Medulla oblongata (tissue), 1 donor: ENCODE measurements at regions not wholly inside any gene's neighbourhood (a gene's known extent, or its start where the extent isn't known, plus 50 kb on each side); places are given as distances from the start of the nearest gene placed in this dataset.
A peak's percentile ranks its signal among the peaks of the same experiment; 100 is the strongest.

Experiments
- DNase-seq: peaks from one replicate; pipeline ENCODE4 v3.0.0-alpha.2; 2015; ENCODE audit errors: extremely low spot score

DNA sequence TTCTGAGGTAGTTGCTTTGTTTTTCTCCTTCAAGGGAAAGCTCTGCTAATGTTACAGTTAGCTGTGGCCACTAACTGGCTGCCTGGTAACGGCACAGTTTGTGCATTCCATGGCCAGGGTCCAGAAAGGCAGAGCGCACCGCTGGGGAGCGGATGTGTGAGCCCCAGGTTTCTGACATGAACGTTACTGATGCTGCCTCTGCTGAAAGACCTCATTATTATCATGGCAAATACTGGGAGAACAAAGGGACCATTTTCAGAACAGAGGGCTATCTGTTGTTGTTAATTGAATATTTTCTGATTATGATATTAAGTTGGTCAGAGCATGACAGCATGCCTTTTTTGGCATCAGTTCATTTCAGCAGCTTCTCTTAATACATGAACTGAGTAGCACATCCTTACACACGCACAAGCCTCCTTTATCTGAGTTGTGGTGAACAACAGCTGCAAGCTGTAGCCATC lies 134.1 kb downstream of the NUDT12 start:
- peak; percentile 61 for DNase-seq

DNA sequence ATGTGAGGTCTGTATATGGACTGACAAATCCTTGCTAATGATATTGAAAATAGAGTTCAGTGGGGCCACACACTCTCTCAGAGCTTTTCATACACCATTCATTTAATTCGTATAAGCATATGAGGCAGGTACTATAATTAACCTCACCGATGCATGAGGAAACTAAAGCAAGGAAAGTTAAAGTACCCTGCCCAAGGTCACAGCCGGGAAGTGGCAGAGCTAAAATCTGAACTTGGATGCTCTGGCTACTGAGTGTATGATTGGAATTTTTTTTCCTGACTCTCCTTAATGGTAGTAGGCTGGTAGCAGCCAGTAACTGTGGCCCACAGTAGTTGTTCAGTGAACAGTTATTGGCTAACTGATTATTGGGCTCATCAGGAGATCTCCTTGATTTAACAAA lies 135.3 kb downstream of the NUDT12 start:
- DNase-seq, result no peak

DNA sequence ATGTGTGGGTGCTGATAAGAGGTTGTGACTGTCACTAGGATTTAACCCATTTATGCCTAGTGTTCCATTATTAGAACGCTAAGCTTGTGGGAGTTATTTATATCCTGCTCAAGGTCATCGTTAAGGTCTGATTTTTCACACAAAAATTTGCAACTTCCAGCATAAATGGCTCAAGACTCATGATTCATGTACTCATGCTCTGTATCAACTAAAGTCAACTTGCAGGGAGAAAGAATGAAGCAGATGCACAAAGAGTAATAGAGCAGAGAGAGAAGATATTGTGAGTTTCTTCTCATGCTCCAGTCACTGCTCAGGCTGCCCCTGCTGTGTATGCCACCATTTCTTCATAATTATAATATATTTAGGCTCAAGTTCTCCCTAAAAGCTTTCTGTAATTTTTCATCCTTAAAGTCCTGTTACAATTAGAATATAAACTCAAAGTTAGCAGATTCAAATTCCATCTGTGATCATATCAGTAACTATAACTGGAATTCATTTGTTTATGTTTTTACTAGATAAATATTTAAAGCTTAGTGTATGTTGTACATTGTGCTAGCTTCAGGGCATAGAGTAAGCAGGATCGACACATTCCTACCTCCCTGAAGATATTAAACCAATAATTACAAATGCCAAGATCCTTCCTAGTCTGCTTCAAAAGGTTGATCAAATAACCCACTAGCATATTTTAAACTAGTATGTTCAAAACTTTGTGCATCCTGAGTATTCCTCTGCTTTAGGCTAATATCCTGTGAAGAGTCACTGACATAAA lies 136.7 kb downstream of the NUDT12 start:
- DNase-seq, result no peak

DNA sequence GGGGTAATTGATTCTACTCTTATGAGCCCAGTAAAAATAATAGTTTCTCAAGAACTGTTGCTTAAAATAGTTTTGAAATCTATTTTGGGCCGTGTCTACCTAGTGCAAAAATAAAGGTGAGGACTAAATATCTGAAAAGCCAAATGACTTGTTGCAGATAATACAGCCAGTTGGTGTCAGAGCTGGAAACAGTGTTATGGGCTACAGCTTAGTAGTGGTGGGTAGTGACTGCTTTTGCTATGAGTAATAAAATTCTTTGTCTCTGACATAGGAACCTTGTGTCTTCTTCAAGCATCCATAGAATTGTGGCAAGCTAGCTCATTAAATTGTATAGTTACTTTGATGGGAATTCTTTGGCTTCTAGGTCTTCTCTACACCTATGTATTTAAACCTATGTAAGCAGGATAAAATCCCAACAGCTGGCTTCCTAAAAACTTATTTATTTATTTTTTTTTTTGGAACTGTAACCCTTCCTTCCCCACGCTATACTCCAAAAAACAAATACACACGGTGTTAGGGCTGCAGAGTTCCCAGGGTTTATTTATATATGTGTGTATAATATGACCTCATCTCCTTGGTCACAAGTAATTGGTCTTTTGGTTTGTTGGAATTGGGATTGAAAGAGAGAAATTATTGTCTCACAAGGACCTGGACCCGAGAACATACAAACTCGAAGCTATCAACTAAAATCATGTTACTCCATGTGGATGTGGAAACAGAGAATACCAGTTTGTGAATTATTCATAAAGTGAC lies 138.0 kb downstream of the NUDT12 start:
- no peak for DNase-seq

DNA sequence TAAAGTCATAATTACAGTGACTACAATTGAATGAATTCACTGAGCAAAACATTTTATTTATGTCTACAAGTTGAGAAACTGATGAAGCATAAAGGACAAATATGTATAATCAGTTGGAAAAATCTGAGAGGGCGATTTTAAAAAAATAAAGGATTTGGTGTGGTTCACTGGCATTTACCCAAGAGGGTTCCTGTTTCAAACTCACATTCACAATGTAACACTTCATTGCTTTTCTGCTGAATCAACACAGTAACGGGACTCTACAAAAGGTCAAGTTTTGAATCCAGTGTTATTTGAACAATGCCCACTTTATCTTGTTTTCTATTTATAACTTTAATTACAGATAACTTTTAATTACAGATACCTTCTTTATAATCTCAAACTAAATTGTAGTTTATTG lies 138.6 kb downstream of the NUDT12 start:
- DNase-seq, result peak; percentile 30

DNA sequence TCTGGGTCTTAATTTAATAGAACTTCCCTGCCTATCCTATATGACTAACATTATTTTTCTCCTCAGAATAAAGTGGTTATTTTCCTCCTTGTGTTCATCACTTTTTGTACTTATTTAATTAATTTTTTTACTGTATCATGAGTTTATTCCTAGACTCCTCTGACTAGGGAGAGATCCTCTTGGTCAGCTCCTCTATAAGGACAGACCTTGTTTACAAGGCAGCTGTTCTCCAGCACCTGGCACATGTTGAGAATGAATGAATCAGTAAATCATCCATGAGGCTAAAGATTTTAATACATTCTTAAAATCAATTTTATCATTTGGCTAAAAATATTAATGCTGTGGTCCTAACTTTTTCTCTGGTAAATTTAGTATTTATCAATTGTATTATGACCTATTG lies 139.8 kb downstream of the NUDT12 start:
- DNase-seq, result no peak

DNA sequence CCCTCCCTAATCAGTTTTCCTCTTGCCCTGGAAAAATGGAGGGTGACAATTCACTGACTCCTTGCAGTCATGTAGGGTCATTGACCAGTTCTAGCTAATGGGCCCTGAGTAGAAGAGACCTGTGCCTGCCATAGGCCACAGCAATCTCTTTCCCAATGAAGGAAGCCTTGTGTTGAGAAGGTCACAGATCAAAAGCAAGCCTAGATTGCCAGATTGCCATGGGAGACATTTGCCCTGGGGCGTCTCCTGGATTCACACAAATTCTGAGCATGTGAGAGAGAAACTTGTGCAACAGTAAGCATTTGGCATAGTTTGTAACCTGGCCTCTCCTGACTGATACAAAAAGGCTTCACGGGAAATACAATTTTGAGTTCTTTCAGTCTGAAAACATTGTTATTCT lies 148.0 kb downstream of the NUDT12 start:
- DNase-seq, result peak; percentile 11

DNA sequence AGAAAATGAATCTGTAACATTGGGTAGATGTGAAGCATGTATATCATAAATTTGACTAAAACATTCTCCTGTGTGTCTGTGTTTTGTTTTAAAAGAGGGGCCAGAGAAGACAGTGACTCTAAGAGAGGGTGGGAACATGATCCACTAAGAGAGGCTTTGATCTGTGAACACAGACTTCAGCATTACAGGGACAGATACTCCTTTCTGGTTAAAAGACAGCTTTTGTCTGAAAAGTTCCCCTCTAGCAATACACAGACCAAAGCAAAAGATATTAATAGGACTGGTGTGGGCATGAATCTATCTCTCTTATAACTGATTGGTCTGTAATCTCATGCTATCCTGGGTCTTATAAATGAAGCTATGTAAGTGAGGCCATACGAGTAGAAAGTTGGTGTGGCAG lies 150.9 kb downstream of the NUDT12 start:
- DNase-seq, result no peak

DNA sequence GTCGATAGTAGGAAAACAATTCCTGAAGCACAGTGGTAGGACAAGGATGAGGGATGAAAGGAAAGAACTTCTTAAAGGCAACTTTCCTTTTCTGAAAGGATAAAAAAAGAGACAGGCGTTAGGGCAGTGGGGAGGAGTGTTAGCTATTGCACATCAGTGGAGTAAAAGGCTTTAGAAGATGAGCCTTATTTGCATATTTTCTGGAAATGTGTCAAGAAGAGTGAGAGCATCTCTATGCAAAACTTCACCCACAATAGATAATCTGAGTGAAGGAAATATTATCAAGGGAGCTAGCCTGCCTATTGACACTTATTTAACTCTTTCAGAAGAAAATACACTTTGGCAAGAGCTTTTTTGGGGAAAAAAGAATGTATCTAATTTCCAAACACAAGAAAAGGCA lies 151.6 kb downstream of the MACIR start:
- DNase-seq, result no peak

DNA sequence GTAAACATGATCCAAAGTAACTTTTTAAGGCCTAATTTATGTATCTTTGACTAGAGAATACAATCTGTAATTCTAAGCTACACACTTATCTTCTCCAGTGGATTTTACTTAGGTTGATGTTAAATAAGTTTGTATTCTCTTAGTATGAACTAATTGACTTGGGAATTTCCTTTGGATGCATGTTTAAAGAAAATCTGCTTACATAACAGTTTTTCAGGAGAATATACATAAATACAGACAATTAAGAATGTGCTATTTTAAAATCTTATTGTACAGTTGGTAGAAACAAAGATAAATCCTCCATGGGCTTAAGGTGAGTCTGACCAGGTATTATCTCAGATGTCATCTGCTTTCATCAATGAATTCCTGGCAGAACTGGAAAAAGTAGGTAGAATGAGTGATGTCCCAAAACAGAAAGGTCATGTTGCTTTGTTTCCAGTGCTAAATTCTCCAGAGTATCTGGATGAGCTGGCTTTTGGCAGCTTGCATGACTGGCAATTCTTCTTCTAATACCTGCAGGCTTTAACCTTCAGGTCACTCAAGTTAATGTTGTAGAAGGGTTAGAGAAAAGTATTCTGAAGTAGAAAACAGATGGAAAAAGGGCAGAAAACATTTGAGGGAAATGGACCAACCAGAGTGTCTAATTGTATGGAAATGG lies 150.6 kb downstream of the MACIR start:
- no peak for DNase-seq

DNA sequence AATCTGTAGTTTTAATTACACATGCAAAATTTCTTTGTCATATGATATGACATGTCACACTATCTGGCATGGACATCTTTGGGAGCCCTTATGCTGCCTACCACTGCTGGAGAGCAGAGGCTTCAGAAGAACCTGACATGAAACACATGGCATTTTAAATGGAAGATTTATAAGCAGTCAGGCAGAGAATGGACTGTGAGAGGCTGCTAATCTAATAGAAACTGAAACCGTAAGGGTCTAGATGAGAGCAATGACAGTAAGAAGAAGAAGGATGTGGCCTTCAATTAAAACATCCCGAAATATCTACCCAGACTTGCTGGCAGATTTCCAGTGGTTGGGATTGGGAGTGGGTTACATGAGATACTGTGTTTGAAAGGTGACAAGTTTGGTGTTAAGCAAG lies 149.8 kb downstream of the MACIR start:
- no peak for DNase-seq

DNA sequence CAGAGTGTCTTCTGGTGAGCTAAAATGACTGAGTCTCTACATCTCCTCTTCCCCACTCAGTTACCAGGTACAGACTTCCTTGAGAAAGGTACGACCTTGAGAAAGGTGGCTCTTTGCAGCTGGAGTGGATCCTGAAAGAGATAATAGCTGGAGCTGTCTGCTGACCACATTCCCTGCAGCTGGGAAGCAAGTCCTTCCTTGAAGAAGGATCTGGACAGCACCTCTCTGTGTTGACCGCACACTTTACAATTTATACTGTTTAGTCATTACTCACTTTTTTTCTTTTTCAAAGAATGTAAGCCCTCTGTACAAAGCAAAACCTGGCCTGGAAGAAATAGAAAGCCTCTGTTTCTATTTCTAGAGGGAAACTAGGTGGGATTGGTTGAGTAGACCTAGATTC lies 148.8 kb downstream of the MACIR start:
- DNase-seq, result no peak

DNA sequence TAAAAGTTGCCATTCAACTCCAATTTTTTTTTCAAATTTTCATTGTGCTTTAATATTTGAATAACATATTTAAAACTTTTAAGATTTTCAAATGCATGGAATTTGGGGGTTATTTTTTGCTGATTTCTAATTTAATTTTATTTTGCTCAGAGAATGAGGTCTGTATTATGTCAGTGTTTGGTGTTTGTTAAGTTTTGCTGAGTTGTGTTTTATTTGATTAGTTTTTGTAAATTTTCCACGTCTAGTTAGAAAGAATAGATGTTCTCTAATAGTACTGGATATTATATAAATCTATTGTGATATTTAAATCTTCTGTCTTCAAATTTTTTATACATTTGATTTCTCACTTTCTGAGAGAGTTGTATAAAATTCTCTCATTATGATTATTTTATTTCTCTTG lies 145.9 kb downstream of the MACIR start:
- DNase-seq, result no peak

DNA sequence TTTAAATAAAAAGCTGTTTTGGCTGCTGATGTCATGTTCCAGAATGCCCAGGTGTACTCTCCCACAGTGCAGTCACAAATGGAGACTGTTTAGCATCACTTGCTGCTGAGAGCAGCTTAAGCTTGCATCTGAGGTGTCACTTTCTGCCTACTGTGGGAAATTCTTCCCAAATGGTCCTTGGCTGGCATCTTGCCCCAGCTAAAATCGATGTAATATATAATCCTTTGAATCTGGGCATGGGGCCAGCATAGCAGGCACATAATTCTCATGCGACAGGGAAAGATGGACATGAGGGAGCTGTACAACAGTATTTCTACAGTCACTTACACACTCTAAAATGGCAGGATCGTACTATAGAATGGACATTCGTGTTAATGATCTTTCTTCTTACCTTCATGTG lies 144.3 kb downstream of the MACIR start:
- DNase-seq, result no peak

DNA sequence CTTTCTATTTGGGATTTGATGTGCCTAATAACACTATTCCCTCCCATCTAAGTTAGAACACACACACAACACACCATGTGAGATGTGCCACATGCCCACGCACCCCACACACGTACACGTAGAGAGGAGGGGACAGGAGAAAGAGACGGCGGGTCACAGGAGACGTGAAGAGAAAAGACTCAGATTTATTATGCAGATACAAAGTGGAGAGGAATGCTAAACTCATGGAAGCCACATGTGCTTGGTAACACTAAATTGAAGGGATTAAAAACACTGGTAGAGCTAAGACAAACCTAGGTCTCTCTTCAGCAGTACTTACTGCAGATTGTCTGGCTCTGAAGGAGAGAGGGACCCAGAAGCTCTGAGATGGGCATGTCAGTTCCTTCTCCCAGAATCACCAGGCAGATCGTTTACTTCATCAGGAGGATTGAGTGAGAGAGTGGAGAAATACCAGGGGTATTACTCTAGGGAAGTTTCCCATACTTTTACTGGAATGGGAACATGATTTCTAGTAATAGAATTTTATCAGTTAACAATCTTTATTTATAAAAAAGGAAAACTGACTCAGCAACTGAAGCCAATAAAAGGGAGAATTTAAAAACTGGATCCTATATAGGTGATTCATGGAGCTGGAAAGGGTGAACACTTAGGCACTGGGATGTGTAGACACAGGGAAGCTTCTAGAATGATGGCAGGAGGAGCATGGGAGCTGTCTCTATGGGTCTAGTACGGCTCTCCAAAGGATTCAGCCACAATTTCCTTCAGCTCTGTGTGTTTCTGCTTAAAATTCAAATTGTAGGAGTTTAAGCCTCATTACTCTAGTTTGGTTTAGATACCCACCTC lies 139.4 kb downstream of the MACIR start:
- DNase-seq, result no peak

DNA sequence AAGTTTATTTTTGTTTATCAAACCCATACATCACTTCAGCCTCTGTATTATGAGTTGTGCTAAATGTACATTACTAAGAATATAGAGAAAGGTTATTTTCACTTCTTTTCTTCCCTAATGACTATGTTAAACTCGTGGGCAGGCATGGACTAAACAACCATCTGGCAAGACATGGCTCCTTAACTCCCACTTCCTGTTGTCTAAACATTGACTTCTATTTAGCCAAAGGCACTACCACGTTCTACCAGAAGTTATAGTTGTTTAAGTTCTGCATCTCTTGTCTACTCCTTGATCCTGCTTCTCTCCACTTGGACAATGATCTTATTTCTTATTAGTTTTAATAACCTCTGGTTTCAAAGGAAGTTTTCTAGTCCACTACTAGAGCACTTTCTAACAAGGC lies 136.1 kb downstream of the MACIR start:
- DNase-seq, result no peak

DNA sequence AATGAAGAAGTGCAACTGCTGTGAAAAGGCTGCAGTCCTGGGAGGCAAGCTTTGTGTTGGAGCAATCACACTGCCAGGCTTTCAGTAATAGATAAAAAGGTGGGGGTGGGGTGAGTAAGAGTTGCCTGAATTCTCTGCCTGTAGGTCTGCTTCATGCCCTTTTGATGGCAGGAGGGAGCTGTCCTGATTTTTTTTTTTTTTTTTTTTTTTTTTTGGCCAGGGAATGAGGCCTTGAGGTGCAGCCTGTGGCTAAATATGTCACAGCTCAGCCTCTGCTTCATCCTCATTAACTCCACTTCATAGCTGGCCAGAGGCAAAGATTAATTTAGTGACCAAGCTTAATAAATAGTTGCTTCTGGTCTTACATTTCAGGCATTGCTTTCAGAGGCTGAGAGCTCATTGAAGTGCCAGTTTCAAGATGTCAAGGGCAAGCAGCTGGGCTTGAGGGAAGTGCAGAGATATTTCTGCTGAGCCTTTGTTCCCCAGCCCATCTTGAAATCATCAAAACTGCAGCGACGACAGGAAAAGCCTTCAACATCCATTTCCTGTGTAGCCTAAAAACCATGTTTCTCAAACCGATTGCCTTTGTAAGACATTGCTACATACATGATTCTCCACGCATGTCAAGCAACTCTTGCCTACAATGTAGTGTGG lies 134.7 kb downstream of the MACIR start:
- DNase-seq, result peak; percentile 28

DNA sequence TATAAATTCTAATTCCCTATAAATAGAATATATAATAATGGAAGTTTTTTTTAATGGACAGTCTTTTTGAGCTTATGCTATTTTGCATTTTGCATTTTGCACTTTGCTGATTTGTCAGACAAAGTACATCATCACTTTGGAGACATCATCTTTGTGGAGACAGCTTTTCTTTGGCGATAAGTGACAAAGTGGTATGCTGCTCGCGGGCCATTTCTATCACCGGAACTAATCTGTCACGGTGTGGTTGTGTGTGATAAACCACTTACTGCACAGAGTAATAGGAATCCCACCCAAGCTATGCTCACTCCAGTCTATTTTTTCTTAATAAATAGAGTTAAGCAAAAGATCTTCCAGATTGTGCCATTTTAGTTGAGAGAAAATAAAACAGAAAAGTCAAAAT lies 133.1 kb downstream of the MACIR start:
- no peak for DNase-seq

DNA sequence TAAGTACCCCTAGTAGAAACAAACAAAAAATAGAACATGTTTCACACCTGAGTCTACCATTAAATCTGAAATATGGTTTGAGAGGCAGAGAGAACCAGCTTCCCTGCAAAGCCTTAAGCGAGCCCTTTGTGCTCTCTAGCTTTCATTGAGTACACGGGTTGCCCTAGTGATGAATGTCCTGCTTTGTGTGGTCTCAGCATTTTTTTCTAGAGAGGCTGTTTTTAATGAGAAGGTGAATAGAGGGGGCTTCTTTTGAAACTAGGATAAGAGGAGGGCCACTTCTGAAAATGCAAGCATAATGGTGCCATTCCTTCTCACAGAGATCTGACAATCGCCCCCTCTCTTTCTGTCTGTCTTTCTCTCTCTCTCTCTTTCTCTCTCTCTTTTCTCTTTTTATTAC lies 131.3 kb downstream of the MACIR start:
- DNase-seq, result peak; percentile 73

DNA sequence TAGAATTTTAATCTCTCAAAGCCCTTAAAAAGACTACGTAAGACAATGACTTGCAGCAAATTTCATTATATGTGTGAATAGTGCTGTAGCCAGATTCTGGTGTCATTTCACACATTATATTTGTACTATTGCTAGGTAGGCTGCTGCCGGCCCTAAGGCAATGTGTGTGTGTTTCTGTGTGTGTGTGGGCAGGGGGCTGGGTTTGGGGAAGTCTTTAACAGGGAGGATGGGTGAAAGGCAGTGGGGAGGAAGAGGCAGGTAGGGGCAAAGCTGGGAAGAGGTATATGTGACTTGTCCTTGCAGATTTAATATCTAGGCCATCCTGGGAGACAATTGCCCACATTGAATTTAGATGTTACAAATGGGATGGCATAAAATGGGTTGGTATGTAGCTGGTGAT lies 130.8 kb downstream of the MACIR start:
- DNase-seq, result no peak

DNA sequence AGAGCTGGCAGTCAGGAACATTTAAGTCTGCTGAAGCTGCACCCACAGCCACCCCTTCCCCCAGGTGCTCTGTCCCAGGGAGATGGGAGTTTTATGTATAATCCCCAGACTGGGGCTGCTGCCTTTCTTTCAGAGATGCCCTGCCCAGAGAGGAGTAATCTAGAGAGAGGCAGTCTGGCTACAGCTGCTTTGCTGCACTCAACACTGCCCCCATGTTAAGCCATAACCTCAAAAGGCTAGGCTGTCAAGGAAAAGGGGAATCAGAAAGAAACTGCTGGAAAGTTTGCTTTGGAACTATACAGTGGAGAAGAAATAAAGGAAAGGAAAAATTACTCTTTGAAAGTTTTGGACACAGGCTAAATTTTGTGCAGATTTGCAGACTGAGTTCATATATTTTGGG lies 127.2 kb downstream of the MACIR start:
- no peak for DNase-seq
